ENCODE measurements at regions not wholly inside any gene's neighbourhood (a gene's known extent, or its start where the extent isn't known, plus 50 kb on each side); places are given as distances from the start of the nearest gene placed in this dataset.

- no peak for TF ChIP-seq CTCF (IDR thresholded peaks at IDR 0.05; ENCODE audit: extremely low read depth, insufficient read depth, missing control alignments)
- DNase-seq (ENCODE audit: low spot score), result no peak
- in situ Hi-C loops (cut with MboI; ENCODE audit: low pct_unique_long_range_greater_than_20kb, low sequenced_read_pairs, unreplicated experiment), result no loop called here
These were observed 69.6 kb upstream of the GGTA1 start for GRCh38 chr9:121569266-121569648.

- in situ Hi-C loops (cut with MboI; ENCODE audit: low pct_unique_long_range_greater_than_20kb, low sequenced_read_pairs, unreplicated experiment), result no loop called here
- no peak for TF ChIP-seq CTCF (IDR thresholded peaks at IDR 0.05; ENCODE audit: extremely low read depth, insufficient read depth, missing control alignments)
- DNase-seq (ENCODE audit: low spot score), result no peak
These were observed 72.9 kb upstream of the GGTA1 start for GRCh38 chr9:121572581-121572980.

GRCh38 chr9:121573717-121574485, 74.3 kb upstream of the GGTA1 start:
- no peak for TF ChIP-seq CTCF (IDR thresholded peaks at IDR 0.05; ENCODE audit: extremely low read depth, insufficient read depth, missing control alignments)
- no peak for DNase-seq (ENCODE audit: low spot score)
- in situ Hi-C loops (cut with MboI; ENCODE audit: low pct_unique_long_range_greater_than_20kb, low sequenced_read_pairs, unreplicated experiment), result no loop called here

GRCh38 chr9:121574774-121575519, 75.3 kb upstream of the GGTA1 start:
- DNase-seq (ENCODE audit: low spot score), result no peak
- in situ Hi-C loops (cut with MboI; ENCODE audit: low pct_unique_long_range_greater_than_20kb, low sequenced_read_pairs, unreplicated experiment), result no loop called here
- no peak for TF ChIP-seq CTCF (IDR thresholded peaks at IDR 0.05; ENCODE audit: extremely low read depth, insufficient read depth, missing control alignments)

GRCh38 chr9:121576281-121577075, 75.0 kb upstream of the DAB2IP start:
- TF ChIP-seq CTCF (IDR thresholded peaks at IDR 0.05; ENCODE audit: extremely low read depth, insufficient read depth, missing control alignments), result no peak
- DNase-seq (ENCODE audit: low spot score), result no peak
- in situ Hi-C loops (cut with MboI; ENCODE audit: low pct_unique_long_range_greater_than_20kb, low sequenced_read_pairs, unreplicated experiment), result no loop called here

GRCh38 chr9:121577166-121577565, 74.3 kb upstream of the DAB2IP start:
- no peak for DNase-seq (ENCODE audit: low spot score)
- in situ Hi-C loops (cut with MboI; ENCODE audit: low pct_unique_long_range_greater_than_20kb, low sequenced_read_pairs, unreplicated experiment), result no loop called here
- no peak for TF ChIP-seq CTCF (IDR thresholded peaks at IDR 0.05; ENCODE audit: extremely low read depth, insufficient read depth, missing control alignments)

Data from GM13977 (cell line).